Activated T-helper 17 cell treated with anti-CD3 and anti-CD28 coated beads, Interleukin-2, amount 50 U/mL, for 72 hours (primary cell): ENCODE measurements at regions not wholly inside any gene's neighbourhood (a gene's known extent, or its start where the extent isn't known, plus 50 kb on each side); places are given as distances from the start of the nearest gene placed in this dataset.
A peak's percentile ranks its signal among the peaks of the same experiment; 100 is the strongest.
"Not testable (repeated sequence)": the region's sequence is repeated elsewhere in the genome, so short reads cannot be mapped to it uniquely, and the experiment has no call there.

Source experiments
- ATAC-seq: fragments of 150-1000 bp; cut with Tn5 transposase; replicated peaks from 2 replicates; pipeline ENCODE4 v1.10.0; 2021; ENCODE audit warnings: mild to moderate bottlenecking, moderate library complexity
- H3K27ac Mint-ChIP-seq: one replicate; pipeline ENCODE4 v1.8.0; 2022; ENCODE audit warnings: mixed read lengths
- H3K27me3 Mint-ChIP-seq: one replicate; pipeline ENCODE4 v1.8.0; 2022; ENCODE audit warnings: mixed read lengths
- H3K36me3 Mint-ChIP-seq: one replicate; pipeline ENCODE4 v1.8.0; 2022; ENCODE audit warnings: low read depth, mild to moderate bottlenecking, mixed read lengths
- H3K4me1 Mint-ChIP-seq: one replicate; pipeline ENCODE4 v1.8.0; 2022; ENCODE audit warnings: mixed read lengths
- H3K4me3 Mint-ChIP-seq: one replicate; pipeline ENCODE4 v1.8.0; 2022; ENCODE audit warnings: mild to moderate bottlenecking, mixed read lengths
- H3K9me3 Mint-ChIP-seq: one replicate; pipeline ENCODE4 v1.8.0; 2022; ENCODE audit warnings: mixed read lengths

DNA sequence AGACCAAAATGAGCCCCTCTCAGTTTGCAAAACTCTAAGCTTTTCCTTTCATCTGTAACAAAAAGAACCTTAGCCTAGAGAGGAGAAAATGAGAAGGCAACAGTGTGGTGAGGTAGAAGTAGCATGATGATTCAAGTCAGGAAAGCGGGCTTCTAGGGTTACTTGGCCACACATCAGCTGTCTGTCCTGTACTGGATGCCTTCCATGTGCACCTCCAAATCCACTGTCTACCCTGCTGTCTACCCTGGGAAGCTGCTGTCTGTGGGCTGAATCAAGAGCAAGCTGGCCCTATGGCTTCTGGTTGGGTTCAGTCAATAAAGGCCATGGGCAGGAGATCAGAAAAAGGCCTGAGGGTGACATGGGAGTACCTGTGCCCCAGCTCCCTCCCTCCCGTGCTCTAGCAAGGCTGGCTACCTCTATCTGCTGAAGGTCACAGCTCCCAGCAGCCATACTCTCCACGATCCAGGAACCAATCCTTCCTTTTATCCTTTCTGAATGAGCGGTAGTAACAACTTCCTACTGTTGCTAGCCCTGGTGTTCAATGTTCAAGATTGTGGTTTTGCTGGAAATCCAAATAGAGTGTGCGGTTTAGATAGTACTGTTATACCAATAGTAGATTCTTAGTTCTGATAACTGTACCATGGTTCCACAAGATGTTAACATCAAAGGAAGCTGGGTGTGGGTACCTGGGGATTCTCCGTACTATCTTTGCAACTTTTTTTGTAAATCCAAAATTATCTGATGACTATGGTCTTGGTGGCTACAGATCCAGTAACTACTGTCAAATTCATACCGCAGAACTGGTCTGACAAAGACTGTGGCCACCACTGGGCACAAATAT is 191.0 kb downstream of the ESM1 start:
- H3K27me3 Mint-ChIP-seq, result peaks cover 3% of the 10 kb centered on the region
- H3K4me3 Mint-ChIP-seq, result peak overlapping the region; percentile 38
- no peaks in the 10 kb centered on the region for H3K36me3 Mint-ChIP-seq
- H3K4me1 Mint-ChIP-seq, result peaks cover 12% of the 10 kb centered on the region
- H3K9me3 Mint-ChIP-seq, result no peaks in the 10 kb centered on the region
- peak overlapping the region; percentile 77 for H3K27ac Mint-ChIP-seq
- peak; percentile 78 for ATAC-seq

DNA sequence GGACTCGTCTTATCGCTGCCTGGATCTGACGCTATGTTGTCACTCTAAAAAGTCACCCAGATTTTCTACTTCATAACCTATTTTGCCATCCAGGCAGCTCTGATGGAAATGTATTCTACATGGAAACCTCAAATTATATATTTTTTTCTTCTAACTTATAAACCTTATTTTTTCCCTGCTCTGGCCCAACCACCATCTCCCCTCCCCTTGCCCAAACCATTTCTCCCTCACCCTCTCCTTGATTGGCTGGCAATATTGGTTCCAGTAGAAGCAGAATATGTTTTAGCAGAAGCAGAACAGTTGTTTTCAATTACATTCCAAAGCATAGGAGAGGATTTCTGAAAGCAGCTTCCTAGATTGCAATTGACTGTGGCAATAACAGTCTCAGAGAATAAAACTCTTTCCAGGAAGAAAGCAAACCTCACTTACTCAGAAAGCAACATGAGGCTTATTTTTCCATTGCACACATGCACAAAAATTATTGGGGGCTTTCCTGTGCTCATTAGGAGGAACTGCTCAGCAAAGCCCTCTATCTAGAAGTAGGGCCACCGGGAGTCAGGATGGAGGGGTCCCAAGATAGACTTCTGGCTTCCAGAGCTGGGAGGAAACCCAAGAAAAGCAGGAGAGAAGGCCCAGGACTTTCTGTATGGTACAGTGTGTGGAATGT is 191.8 kb downstream of the ESM1 start:
- ATAC-seq, result no peak
- H3K36me3 Mint-ChIP-seq, result no peaks in the 10 kb centered on the region
- H3K9me3 Mint-ChIP-seq, result no peaks in the 10 kb centered on the region
- H3K27ac Mint-ChIP-seq, result peak overlapping the region; percentile 77
- peaks cover 3% of the 10 kb centered on the region for H3K27me3 Mint-ChIP-seq
- H3K4me3 Mint-ChIP-seq, result peak overlapping the region; percentile 38
- H3K4me1 Mint-ChIP-seq, result peaks cover 12% of the 10 kb centered on the region

DNA sequence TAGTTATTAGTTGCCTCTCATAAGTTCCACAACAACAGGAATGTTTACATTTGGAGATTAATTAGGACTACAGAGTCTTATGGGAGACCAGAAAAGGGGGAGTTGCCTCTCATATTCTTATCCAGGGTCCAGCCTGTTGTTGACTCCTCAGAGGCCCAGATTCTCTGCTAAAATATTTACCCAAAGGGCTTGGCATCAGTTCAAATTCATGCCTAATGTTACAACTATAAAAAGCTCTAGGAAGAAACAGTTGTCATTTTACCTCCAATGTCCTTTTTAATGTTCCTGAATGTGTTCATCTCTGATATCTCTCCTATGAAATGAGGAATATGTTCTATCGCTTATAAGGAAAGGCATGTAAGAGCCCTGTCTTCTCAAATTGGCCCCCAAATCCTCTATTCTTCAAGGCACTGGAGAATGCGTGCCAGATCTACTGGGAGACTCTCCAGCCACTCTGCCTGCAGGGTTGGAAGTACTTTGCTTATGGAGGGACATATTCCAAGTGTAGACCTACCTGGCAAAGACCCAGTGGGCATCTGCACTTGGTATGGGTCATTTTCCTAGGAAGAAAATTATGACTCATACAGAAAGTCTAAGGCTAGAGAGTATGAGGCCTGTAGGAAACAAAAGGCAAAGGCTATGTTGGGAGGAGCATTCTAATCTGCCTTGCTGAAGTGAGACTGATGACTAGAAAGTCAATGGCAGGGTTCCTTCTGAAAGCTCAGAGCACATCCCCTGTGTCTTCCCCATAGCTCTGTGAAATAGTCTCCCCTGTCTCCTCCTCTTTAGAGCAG is 192.6 kb downstream of the ESM1 start:
- H3K9me3 Mint-ChIP-seq, result no peaks in the 10 kb centered on the region
- H3K4me1 Mint-ChIP-seq, result peaks cover 12% of the 10 kb centered on the region
- ATAC-seq, result no peak
- no peaks in the 10 kb centered on the region for H3K36me3 Mint-ChIP-seq
- H3K27ac Mint-ChIP-seq, result no peak overlapping the region
- H3K27me3 Mint-ChIP-seq, result peaks cover 3% of the 10 kb centered on the region
- no peak overlapping the region for H3K4me3 Mint-ChIP-seq

DNA sequence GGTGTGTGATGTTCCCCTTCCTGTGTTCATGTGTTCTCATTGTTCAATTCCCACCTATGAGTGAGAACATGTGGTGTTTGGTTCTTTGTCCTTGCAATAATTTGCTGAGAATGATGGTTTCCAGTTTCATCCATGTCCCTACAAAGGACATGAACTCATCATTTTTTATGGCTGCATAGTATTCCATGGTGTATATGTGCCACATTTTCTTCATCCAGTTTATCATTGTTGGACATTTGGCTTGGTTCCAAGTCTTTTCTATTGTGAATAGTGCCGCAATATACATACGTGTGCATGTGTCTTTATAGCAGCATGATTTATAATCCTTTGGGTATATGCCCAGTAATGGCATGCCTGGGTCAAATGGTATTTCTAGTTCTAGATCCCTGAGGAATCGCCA is 197.5 kb downstream of the ESM1 start:
- not testable (repeated sequence) for H3K27me3 Mint-ChIP-seq, H3K4me3 Mint-ChIP-seq, H3K4me1 Mint-ChIP-seq

DNA sequence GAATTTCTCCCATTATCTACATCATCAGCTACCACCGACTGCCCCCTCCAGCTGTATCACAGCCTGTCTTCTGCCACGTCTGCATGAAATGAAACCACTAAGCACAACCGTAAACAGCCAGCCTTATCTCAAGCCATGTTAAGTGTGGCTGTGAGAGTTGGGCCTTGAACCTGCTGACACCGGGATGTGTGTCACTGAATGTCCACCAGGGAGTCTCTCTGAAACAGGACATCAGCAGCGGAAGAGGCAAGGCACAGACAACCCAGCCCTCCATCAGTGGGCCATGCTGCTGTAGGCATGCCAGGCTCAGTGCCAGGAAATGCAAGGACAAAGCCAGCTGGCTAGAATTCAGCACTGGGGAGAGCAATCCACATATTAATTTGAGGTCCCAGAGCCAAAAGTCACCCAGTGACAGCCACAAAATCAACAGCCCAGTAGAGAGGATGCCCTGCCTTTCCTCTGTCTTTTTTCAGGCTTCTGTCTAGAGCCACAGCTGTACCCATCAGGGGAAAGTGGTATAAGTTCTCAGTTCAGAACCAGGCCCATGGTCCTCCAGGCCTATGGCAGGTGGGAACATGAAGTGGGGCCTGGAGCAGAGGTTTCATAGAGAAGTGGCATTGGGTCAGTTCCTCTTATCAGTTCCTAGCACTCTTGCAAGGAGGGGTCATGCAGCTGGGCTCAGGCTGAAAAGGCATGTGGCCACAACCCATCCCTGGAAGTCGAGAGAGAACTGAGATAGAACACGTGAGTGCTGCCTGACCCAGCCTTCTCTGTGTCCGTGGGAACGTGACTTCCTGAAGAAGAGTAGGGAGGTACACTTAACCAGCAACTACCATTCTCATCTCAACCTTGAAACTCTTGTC is 199.4 kb downstream of the ESM1 start:
- Mint-ChIP-seq H3K4me3 (no peak overlapping the region), H3K4me1 (no peaks in the 10 kb centered on the region), H3K27ac (no peak overlapping the region), H3K9me3 (no peaks in the 10 kb centered on the region), H3K27me3 (no peaks in the 10 kb centered on the region), H3K36me3 (no peaks in the 10 kb centered on the region)
- no peak for ATAC-seq

More for the DNA sequence above, 197.5 kb downstream of the ESM1 start:
- not testable (repeated sequence) for H3K36me3 Mint-ChIP-seq, H3K27ac Mint-ChIP-seq, H3K9me3 Mint-ChIP-seq, ATAC-seq

DNA sequence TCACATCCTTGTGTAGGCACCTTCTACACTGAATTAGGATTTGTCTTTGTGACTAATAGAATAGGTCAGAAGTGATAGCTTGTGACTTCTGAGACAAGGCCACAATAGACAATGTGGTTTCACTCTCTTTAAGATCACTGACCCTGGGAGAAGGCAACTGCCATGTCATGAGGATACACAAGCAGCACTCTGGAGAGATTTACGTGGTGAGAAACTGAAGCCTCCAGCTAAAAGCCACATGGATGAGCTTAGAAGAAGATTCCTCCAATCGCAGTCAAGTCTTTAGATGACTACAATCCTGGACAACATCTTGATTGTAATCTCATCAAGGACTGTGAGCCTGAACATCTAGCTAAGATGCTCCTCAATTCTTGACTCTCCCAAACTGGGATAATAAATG is 206.6 kb downstream of the ESM1 start:
- H3K4me3 Mint-ChIP-seq, result no peak overlapping the region
- H3K36me3 Mint-ChIP-seq, result no peaks in the 10 kb centered on the region
- no peak overlapping the region for H3K27ac Mint-ChIP-seq
- peaks cover 22% of the 10 kb centered on the region for H3K27me3 Mint-ChIP-seq
- H3K9me3 Mint-ChIP-seq, result no peaks in the 10 kb centered on the region
- H3K4me1 Mint-ChIP-seq, result no peaks in the 10 kb centered on the region
- ATAC-seq, result no peak

DNA sequence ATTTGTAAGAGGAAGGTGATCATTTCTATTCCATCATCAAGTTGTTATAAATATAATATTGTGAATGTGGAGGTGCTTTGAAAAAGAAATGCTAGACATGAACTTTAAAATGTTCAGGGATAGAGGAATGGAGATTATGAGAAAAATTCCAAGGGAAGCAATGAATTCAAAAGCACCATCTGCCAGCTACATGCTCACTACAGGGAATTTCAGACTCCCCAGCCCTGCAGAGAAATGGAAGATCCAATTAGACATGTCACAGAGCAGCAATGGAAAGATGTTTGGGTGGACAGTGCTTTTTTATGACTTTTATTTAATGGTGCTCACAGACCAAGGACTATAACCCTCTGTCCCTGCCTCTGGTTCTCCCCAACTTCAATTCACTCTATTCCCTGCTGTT is 209.7 kb downstream of the ESM1 start:
- Mint-ChIP-seq H3K27ac (no peak overlapping the region), H3K27me3 (peaks cover 22% of the 10 kb centered on the region), H3K9me3 (peaks cover 4% of the 10 kb centered on the region), H3K36me3 (no peaks in the 10 kb centered on the region), H3K4me3 (no peak overlapping the region), H3K4me1 (no peaks in the 10 kb centered on the region)
- ATAC-seq, result no peak

DNA sequence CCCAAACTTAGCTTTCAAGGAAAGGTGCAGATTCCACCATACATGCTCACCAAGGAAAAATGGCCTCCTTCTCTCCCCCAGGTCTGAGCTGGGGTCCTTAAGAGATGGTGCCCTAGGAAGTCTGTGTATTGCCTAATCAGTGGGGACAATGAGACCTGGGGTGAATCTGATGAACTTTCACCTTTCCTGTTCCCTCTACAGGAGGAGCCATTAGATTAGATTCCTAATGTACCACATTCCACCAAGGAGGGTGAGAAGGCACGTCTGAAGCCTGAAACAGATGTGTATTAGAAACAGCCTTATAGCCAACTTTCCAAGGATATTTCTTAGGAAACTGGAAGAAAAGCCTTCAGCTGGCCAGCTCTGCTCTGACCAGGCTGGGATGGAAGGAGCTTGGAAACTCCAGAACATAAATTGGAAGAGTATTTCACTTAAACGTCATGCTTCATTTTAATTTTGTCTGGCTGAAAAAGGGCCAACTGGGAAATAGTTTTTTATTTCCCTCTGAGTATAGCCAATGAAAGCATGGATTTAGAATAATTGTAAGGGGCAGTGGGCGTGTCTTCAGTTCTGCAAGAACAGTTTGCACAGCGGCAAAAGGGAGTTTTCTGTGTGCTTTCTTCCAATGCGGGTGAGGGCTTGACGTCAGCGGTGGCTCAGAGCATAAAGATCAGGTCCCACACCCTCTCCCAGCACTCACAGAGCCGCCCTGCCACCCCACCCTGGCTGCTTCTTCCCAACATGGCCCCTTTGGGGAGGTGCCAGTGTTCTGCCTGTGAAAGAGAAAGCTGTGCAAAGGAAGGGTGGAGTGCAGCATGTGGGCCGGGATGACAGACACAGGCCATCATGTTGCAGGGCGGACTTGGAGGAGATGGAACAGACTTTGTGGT is 210.9 kb downstream of the ESM1 start:
- Mint-ChIP-seq H3K36me3 (no peaks in the 10 kb centered on the region), H3K4me1 (no peaks in the 10 kb centered on the region), H3K27ac (no peak overlapping the region), H3K4me3 (no peak overlapping the region), H3K9me3 (peaks cover 4% of the 10 kb centered on the region), H3K27me3 (peaks cover 22% of the 10 kb centered on the region)
- no peak for ATAC-seq

DNA sequence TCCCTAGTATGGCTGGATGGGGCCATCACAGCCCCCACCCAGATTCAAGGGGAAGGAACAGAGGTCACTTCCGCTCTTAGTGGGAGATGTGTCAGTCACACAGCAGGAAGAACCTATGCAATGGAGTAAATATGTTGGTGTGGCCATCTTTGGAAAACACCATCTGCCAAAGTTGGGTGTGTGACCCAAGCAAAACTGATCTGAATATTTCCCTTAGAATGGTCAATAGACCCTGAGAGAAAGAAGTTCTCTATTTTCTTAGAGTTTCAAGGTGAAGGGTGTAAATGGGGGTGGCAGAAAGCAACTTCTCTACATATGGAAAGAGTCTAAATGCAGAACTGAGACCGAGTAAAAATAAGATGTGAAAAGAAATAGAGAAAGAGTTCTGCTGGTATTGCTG is 212.7 kb downstream of the ESM1 start:
- no peak overlapping the region for H3K27ac Mint-ChIP-seq
- H3K36me3 Mint-ChIP-seq, result no peaks in the 10 kb centered on the region
- no peak for ATAC-seq
- peaks cover 17% of the 10 kb centered on the region for H3K27me3 Mint-ChIP-seq
- H3K4me1 Mint-ChIP-seq, result no peaks in the 10 kb centered on the region
- no peak overlapping the region for H3K4me3 Mint-ChIP-seq
- peaks cover 4% of the 10 kb centered on the region for H3K9me3 Mint-ChIP-seq

DNA sequence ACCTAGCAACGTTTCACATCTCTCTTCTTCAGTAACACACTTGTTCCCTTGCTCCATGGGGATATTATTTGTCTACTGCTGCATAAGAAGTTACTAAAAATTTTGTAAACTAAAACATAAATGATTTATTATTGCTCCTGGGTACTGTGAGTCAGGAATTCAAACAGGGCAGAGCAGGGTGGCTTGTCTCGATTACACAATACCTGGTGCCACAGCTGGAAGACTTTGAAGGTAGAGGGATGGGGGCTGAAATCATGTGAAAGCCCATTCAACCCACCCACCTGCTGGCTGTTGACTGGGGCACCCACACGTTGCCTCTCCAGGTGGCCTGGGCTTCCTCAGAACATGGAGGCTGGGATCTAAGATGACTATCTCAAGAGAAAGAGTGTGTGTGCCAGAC is 213.2 kb downstream of the ESM1 start:
- H3K4me1 Mint-ChIP-seq, result no peaks in the 10 kb centered on the region
- peaks cover 13% of the 10 kb centered on the region for H3K27me3 Mint-ChIP-seq
- peaks cover 4% of the 10 kb centered on the region for H3K9me3 Mint-ChIP-seq
- ATAC-seq, result no peak
- no peak overlapping the region for H3K27ac Mint-ChIP-seq
- no peak overlapping the region for H3K4me3 Mint-ChIP-seq
- H3K36me3 Mint-ChIP-seq, result no peaks in the 10 kb centered on the region

DNA sequence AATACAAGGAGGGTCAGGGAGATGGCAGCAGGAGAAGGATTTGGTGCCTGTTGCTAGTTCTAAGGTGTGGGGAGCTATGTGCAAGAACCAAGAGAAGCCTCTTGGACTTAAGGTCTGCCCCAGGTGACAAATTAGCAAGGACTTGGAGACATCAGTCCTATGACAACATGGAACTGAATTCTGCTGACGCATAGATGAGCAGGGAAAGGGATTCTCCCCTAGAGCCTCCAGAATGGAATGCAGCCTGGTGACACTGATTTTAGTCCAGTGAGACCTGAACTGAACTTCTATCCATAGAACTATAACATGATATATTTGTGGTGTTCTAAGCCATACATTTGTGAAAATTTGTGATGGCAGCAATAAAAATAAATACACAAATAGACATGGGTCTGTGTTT is 215.6 kb downstream of the ESM1 start:
- no peaks in the 10 kb centered on the region for H3K36me3 Mint-ChIP-seq
- H3K4me3 Mint-ChIP-seq, result no peak overlapping the region
- no peak for ATAC-seq
- peaks cover 4% of the 10 kb centered on the region for H3K9me3 Mint-ChIP-seq
- H3K27ac Mint-ChIP-seq, result no peak overlapping the region
- H3K4me1 Mint-ChIP-seq, result no peaks in the 10 kb centered on the region
- no peaks in the 10 kb centered on the region for H3K27me3 Mint-ChIP-seq

DNA sequence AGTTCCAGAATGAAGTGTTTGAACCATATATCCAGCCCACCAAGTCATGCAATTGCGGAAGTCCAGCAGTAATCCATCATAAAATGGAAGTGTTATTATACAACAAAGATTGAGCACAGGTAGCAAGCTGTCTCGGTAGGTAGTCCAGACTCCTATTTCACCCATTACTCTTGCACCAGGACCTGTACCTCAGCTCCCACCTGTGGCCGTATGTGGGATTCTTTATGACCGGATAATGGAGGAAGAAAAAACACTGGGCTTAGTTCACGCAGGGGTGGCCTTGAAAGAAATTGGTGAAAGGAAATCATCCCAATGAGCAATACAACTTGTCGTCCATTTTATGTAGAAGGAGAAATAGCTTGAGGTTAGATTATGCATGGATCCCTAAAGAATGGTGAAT is 216.3 kb downstream of the ESM1 start:
- peaks cover 4% of the 10 kb centered on the region for H3K9me3 Mint-ChIP-seq
- no peaks in the 10 kb centered on the region for H3K36me3 Mint-ChIP-seq
- no peak overlapping the region for H3K4me3 Mint-ChIP-seq
- no peak overlapping the region for H3K27ac Mint-ChIP-seq
- no peak for ATAC-seq
- H3K27me3 Mint-ChIP-seq, result no peaks in the 10 kb centered on the region
- H3K4me1 Mint-ChIP-seq, result no peaks in the 10 kb centered on the region

DNA sequence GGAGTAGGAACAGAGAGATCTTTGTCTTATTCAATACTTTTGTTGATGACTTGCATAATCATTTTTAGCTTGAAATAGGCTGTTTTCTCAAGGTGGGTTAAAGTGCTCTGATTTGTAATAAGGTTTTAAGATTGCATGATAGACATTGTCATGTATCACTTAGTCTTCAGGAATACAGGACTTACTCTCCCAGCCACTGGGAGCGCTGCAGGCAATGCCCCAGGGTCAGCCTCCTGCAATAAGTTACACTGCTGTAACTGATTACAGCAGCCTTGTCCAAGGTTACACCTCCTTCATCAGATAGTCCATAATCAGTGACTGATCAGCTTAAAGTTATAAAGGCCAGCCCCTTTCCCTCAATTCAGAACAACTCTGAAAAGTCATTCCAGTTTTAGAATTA is 218.6 kb downstream of the ESM1 start:
- ATAC-seq, result no peak
- Mint-ChIP-seq H3K27ac (no peak overlapping the region), H3K4me3 (no peak overlapping the region), H3K9me3 (no peaks in the 10 kb centered on the region), H3K27me3 (no peaks in the 10 kb centered on the region), H3K4me1 (no peaks in the 10 kb centered on the region), H3K36me3 (no peaks in the 10 kb centered on the region)
